Body of pancreas (tissue), 4 donors: ENCODE measurements at regions not wholly inside any gene's neighbourhood (a gene's known extent, or its start where the extent isn't known, plus 50 kb on each side); places are given as distances from the start of the nearest gene placed in this dataset.

Experiments used
- CTCF ChIP-seq, 7 experiments: fragments of 450-650 bp in 4 of 7; fragments of 200-600 bp in 3 of 7; sonication (generic) in 3 of 7; IDR thresholded peaks; one replicate each; pipeline ENCODE4 v1.5.1; 2016 to 2019; ENCODE audit warnings: antibody characterized with exemption in 7 of 7
- POLR2A ChIP-seq, 3 donors: fragments of 450-650 bp; IDR thresholded peaks; one replicate each; pipeline ENCODE4 v1.6.1; 2016; ENCODE audit warnings: antibody characterized with exemption in 3 of 3, mild to moderate bottlenecking in 2 of 3

- TF ChIP-seq POLR2A (IDR thresholded peaks at IDR 0.05) (no peak), CTCF (IDR thresholded peaks at IDR 0.05) (no peak)
Measured at GRCh38 chr1:4563586-4563985, 90.8 kb upstream of the AJAP1 start.
